Islet precursor cell (in vitro differentiated cells): ENCODE measurements at regions not wholly inside any gene's neighbourhood (a gene's known extent, or its start where the extent isn't known, plus 50 kb on each side); places are given as distances from the start of the nearest gene placed in this dataset.
A peak's percentile ranks its signal among the peaks of the same experiment; 100 is the strongest.

Experiments used
- DNase-seq: peaks from one replicate; pipeline ENCODE4 v3.0.0-alpha.2; 2018

DNA sequence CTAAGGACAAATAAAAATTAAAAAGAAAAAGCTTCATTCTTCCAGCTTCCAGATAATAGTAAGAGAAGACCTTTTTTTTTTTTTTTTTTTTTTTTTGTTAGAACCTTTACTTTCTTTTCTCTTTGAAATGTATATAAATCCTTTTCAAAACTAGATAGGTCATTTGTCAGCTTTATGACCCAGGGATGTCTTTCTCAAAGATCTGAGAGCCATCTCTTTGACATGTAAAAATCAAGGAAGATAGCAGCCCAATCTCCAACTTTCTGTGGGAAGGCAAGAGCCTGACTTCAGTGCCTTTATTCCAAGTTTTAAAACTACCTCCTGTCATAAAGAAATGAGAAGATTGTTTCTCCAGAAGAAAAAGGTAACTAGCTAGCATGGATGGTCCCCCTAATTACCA lies 203.3 kb upstream of the LRFN5 start:
- no peak for DNase-seq

DNA sequence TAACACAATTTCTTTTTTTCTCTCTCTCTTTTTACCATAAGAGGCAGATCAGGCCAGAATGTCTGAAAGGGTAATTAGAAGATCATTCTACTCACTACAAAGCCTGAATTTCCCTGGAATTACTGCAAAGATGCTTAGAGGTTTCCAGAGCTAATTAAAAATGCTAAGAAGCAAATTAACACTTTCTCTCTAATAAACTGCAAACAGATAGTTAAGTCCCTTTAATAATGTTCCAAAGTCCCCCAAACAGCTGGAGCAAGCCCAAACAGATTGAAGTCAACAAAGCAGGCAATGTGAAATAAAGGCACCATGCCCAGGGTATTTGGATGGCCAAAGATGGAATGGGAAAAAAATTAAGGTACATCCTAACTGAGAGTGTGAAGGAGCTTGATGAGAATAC lies 208.8 kb upstream of the LRFN5 start:
- DNase-seq, result no peak

DNA sequence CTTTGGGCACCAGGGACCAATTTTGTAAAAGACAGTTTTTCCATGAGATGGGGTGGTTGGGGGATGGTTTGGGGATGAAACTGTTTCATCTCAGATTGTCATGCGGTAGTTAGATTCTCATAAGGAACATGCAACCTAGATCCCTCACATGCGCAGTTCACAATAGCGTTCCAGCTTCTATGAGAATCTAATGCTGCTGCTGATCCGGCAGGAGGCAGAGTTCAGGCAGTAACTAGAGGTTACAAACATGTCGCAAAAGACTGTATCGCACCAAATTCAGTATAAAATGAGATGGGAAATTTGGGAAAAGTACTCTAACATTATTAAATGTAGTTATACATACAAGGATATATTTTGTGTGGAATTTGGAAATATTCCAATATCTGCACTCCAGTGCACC lies 213.2 kb upstream of the LRFN5 start:
- DNase-seq, result no peak

DNA sequence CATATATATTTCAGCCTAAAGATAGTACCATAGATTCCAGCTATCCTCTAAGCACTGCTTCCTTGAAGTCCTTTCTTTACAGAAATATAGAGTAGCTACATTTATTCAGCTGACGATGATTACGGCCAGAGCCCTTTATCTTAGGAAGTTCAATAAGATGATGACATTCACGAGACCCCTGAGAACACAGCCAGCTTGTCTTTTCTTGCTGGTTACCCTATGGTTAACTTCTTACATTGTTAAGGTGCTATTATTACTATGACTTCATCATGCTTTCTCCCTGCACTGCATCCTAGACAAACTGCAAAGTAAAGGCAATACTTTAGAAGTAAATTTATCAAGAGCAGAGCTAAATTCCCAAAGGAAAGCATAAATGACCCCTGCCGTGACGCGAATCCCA lies 214.4 kb upstream of the LRFN5 start:
- DNase-seq, result no peak

DNA sequence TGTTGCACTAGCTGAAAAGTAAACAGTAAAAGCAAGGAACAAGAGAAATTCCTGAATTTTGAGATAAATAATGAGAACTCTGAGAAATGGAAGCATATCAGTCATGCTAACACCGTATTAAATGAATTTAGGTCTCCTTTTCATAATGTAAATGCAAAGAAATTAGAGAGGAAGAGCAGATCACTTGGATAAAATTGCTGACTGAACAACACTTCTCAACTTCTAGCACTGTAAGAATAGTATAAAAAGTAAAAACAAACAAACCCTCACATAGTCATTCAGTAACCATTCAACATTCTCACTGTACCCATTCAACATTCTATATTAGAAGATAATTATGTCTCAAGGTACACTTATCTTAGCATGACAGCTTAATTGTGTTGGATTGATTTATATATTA lies 217.3 kb upstream of the LRFN5 start:
- no peak for DNase-seq

DNA sequence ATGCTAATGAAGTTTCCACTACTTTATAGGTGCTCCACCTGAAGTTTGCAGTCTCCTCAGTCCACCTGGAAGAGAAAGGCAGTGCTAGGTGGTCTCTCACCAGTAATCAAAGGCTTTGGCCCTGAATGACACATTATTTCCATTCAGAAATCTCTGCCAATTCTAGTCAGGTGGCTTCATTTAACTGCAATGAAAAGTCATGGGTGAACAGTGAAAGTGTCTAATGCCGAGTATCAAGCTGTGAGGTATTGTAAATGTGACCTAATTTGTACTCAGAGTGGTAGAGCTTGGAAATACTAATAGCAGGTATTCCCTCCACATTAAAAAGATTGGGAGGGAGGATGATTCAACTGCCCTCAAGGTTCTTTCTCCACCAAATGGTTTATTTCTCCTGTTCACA lies 220.9 kb upstream of the LRFN5 start:
- DNase-seq, result no peak

DNA sequence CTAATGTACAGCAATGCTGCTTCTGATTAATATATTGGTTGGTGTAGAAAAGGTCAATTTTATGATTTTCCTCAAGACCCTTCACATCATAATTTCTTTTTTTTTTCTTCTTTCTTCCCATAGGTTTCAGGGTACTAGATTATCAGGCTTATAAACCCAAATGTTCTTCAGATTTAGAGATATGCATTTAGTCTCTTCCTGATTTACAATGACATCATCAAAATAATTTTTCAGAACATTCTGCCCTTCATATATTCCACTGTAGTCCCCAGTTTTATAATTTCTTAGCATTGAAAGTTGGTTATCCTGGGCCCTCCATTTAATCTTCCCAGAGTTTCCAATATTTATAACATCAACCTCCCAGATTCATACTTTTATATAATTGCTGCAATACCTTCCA lies 226.7 kb upstream of the LRFN5 start:
- no peak for DNase-seq

DNA sequence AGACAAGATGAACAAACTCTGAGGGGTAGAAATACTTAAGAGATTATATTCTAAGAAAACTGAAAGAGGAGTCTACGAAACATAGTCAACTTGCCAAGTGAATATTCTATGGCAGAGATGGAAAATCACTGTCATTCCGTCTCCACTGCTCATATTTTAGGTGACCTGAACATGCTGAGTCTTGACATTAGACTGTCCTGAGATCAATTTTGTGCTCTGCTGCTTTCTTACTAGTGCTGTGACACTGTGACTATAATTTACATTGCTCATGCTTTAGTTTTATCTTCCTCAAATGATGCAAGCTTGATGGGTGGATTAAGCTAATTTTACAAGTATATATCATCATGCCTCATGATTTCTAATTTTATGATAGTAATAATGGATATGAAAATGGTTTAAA lies 228.2 kb upstream of the LRFN5 start:
- no peak for DNase-seq

DNA sequence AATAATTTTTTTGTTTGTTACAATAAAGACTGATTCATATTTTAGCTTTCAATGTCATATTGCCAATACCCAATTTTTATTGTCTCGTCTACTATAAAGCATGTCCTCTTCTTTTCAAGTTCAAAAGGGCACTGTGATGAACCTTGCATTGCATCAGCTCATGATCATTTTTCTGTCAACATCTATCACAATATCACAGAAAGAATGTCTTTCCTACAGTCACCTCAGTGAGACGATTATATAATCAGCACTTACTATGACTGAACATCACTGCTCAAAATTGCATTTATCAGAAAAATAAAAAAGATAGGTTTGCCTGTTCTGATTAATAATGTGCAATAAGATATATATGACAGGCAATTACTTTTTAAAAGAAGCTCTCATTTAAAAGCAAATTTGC lies 228.7 kb upstream of the LRFN5 start:
- no peak for DNase-seq

DNA sequence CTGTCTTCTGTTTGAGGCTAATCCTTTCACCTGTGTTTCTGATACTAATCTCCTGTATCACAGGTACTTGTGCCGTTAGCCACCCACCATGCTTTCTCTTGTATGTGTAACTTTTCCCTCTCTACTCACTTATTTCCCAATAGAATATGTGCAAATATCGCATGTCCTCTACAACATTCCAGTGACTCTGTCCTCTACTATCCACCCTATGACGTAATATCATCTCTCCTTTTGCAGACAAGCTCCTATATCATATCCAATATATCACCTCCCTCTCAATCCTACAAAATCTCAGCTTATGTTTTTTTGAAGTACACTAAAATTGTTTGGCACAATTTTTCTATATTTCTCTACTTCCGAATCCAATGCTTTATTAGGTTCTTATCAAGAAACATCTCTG lies 232.6 kb upstream of the LRFN5 start:
- DNase-seq, result no peak

DNA sequence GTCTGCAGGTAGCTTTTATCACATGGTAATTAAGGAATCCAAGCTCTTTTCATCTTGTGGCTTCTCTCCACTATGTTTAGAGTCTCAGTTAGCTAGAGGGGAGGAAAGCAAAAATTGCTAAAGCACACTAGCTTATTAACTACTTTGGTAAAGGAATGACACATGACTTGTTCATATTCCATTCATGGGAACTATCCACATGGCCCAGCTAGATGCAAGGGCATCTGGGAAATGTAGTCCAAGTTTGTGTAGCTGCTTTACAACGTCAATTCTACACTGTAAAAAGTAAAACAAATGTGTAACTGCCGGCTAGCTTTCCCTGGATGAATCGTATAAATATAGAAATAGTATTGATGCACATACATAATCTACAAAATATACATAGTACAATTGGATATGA lies 244.5 kb upstream of the LRFN5 start:
- DNase-seq, result no peak

DNA sequence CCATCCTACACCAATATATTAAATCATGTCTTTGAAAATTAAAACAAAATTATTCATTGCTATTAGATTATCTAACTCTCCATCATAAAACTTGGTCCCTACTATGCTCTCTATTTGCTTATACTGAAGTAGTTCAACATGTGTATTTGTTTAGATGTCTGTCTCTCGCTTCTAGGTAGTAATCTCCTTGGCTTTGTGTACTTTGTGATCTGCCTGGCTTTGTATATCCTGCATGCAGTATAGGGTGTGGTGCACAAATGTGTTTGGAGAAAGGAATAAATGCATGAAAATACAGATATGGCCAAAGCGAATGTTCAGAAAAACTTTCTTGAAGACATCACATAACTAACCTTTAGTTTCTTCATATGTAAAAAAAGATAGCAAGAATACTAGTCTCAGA lies 246.6 kb upstream of the LRFN5 start:
- DNase-seq, result no peak

DNA sequence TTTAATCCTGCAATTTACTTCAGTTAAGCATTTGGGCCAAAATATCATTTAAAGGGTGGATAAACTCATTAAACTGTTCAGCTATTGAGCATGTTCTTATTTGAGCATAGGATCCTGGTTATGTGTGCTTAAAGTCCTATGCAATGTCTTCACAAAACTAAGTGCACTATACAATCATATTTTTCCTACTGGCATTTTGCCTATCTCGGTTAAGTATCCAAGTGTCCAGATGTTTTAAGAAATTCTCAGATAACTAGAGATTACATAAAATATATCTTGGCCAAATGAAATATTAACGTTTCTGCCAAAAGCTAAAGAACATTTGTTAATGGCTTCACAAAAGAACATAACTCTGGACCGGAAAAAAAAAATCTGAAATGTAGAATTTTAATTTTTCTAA lies 250.8 kb upstream of the LRFN5 start:
- DNase-seq, result no peak

DNA sequence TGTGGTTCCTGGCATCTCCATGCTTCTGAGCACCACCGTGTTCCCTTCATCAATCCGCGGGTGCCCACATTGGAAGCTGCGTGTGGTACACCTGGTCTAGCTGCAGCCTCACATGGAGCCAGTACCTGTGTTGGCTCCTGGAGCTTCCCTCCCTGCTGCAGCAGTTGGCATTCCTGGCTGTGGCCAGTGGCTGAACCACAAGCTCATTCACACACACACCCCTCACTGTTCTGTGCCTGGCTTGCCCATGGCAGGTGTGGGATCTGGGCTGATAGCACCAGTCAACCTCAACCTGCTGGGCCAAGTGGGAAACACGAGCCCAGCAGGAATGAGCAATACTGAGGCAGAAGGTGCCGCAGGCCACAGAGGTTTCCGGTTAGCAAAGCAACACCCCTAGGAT lies 256.2 kb upstream of the LRFN5 start:
- DNase-seq, result no peak

DNA sequence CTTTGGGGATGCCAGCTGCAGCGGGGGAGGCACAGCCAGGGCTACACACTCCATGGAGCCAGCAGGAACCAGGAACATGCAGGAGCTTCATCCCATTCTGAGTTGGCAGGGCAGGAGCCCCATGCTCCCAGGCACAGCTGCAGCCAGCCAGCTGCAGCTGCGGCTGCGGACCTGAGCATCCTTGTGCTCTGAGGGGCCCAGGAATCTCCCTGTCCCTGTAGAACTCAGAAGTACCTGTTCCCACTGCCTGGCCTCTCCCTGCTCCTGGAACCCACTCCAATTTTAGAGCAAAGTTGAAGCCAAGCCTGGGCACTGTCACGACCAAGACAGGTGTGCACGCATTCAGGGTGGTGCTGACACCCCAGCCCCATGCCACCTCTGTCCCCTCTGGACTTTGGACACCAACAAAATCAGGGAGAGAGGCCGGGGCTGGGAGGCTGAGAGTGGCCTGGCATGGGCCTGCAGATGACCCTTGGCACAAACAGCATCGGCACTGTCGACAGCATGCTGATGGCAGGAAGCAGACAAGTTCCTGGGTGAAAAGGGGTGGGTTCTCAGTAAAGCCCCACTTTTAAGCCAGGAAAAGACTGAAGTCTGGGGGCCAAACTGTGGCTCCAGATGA lies 257.3 kb upstream of the LRFN5 start:
- no peak for DNase-seq

DNA sequence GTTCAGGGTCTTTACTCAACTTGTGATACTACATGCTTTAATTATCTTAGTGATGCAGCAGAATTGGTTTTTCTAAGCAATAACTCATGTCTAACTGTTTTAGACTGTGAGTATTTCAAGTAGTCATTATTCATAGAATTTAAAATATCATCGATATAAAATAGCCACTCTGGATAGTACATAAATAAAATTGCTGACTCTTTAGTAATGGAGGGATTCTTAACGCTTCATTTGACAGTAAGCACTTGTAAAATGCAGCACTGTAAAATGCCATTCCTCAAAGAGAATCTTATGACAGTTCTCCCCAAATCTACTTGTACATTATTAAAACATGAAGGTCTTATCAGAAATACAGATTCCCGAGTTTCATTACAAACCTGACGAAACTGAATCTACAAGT lies 262.8 kb upstream of the LRFN5 start:
- DNase-seq, result no peak

DNA sequence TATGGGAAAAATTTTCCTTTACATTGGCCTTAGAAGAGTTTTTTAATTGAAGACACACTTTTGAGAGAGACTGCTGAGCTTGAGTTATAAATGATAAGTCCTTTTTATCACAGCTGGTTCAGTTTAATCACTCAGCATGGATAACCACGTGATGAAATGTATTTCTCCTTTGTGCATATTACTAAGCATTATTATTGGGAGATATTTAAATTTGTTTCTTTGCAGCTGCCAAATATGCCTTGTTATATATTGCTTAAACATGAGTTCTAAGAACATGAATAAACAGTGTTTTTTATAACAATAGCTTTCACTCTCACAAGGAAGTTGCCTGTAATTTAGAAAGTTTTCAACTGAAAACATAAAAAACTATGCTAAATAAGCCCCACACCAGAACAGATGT lies 293.5 kb upstream of the LRFN5 start:
- DNase-seq, result no peak

DNA sequence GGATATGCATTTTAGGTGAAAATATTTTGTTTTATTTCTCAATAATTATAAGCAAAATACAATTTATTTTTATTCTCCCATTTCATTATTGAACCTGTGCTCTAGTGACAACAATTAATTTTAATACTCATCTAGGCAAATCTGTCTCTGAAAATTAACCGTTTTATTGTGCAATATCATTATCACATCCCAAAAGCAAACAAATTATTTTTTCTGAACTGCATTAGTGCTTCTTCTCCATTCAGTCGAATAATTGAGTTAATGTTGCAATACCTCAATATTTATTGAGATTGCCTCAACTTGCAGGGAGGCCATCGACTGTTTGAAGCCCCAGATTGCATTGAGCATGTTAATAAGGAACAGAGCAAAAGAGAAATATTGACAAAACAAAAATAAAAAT lies 303.2 kb upstream of the LRFN5 start:
- DNase-seq, result no peak

DNA sequence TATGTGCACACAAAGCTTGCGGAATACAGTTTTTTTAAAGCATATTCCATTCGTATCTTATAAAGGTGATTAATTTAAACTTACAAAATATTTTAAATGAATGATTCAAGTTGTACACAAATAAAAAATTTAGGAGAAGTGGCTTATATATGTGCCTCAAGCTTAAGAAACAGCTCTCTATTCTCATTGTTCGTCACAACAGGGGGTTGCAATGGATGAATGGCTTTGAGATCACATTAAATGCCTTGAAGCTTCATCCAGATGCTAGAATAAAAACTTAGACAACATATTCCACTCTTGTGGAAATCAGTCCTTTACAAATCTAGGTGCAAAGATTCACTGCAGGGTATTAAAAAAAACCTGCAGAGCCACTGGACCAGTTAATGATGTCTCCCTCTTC lies 303.9 kb upstream of the LRFN5 start:
- no peak for DNase-seq

DNA sequence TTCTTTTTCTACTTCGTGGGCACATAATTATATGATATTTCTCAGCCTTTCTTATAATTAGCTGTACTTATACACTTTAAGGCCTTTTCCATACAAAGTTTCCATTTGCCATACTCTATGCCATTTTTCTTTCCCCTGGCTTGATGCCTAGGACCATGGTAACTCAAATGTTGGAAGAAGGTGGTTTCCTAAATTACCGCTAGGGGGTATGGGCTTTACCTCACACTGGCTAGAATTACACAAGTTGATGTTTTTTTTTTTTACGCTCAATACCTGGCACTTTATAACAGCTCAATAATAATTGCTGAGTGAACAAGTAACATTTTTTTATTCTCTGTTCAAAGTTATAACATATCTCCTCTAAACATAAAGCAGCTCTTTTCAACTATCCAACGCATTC lies 306.8 kb upstream of the LRFN5 start:
- DNase-seq, result no peak

DNA sequence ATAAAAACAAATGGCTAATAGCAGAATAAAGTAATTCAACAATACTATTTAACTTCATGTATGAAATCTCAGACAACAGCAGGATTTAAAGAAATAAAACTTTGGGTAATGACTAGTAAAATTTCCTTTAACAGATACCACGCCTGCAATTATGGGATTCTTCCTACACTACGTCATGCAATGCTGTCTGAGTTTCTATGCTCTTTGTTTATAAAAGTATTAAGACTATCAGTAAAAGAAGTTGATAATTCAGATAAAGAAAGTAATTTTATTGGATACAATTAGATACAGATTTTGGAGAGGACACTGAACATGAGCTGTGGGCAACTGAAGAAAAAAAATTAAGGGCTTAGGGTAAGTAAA lies 308.4 kb upstream of the LRFN5 start:
- no peak for DNase-seq

DNA sequence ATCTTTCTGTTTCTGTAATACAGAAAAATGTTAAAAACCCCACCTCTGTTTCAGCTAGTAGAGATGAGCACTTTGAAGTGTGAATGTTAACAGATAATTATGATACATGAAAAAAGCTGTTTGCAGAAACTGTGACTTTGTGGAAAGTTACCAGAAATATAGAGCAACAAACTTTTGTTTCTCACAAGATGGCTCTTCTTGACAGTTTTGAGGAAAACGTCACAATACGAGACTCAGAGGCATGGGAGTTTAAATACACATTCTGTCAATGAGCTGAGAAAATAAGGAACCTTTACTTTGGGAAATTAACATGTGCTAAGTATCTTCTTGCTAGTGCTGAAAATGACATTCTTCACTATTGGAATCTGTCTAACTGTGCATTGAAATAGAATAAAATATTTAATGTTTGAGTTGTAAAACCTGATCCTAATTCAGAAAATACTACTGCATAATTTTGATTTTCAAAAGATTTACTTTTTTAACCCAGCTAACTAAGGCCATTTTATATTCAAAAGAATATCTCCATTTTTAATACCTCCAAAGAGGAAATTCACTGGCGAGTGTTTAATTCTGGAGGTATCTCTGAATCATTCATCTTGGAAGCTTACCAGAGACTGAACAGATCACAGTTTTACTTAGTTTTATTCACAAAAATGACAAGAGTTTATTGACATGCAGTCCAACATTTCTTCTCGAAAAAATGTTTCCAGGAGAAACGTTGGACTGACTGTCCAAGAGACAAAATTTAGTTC lies 308.9 kb upstream of the LRFN5 start:
- DNase-seq, result no peak

DNA sequence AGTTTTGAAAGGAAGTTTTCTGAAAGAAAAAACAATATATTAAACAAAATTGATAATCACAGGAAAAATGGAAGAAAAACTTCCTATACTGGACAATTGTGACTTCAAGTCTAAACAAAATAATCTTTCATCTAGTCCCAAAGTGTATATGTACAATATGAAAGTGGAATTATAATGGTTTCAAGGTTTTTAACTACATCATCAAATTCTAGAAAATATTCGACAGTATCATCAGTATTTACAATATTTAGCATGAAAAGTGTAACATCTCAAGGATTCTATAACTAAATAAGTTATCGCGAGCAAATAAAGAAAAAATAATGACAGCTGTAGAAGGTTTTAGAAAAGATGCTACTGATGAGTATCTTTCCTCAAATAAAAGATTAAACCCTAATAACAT lies 310.9 kb upstream of the LRFN5 start:
- DNase-seq, result no peak

DNA sequence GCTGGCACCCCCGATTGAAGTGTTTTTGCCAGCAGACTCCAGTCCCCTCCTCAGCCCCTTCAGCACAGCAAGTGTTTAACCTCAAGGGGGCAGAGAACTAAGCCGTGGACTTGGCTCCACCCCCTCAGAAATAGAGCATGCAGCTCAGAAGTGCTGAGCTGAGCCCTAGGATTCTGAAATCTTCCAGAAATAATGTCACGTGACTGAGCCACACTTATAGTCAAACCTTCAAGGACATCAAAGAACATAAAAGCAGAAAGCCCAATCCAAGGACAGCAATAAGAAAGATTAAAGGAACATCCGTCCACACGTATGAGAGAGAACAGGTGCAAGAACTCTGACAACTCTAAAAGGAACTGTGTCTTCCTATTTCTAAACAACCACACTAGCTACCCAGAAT lies 317.7 kb upstream of the LRFN5 start:
- DNase-seq, result no peak

DNA sequence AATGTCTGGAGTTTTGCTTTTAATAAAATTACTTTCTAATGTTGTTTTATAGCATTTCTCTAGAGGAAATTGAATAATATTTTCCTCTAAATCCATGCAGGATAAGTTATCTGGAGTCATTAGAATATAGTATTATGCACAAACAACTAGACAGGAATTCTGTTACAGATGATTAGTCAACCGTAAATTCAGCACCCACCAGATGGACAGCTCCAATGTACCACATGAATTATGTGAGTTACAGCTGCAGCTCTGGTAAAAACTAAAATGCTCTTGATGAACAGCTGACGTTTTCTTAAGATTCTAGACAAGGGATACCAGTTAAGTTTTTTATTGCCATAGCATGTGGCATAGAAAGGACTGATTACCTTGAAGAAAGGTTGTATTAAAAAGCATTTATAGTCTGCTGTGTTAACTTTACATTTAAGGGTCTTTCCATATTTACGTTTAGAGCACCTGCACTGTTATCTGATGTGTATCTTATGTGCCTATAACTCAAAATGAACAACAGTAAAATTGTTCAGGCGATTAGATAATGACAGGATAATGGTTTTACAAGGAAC lies 321.4 kb upstream of the LRFN5 start:
- DNase-seq, result peak; percentile 58
